ENCODE measurements at regions not wholly inside any gene's neighbourhood (a gene's known extent, or its start where the extent isn't known, plus 50 kb on each side); places are given as distances from the start of the nearest gene placed in this dataset.

- DNase-seq (ENCODE audit: low spot score) (no peak), ATAC-seq (no peak)
- CTCF ChIA-PET = no interaction called here
- peaks cover 12% of the 10 kb centered on the region for H3K9me3 Mint-ChIP-seq
- peaks cover 8% of the 10 kb centered on the region for H3K36me3 Mint-ChIP-seq
- POLR2A ChIA-PET = interaction anchor here (0.6 kb wide), 1 partner anchor 267 kb away, joined by 3 read pairs; the partner anchor contains the start of gene SLC38A1
- H3K4me3 Mint-ChIP-seq = no peak overlapping the region
- no peak for TF ChIP-seq ZNF138 (CRISPR knock-in tag; conservative IDR thresholded peaks at IDR 0.05)
- no peak for TF ChIP-seq EMX1 (CRISPR knock-in tag; IDR thresholded peaks at IDR 0.05)
- no peak for TF ChIP-seq AR (CRISPR knock-in tag; IDR thresholded peaks at IDR 0.05)
- no peak for TF ChIP-seq ZMAT4 (CRISPR knock-in tag; IDR thresholded peaks at IDR 0.05)
- no peak for TF ChIP-seq TCF7 (CRISPR knock-in tag; IDR thresholded peaks at IDR 0.05; ENCODE audit: low read depth)
- no peak for TF ChIP-seq PRRX2 (CRISPR knock-in tag; IDR thresholded peaks at IDR 0.05)
- no peak for TF ChIP-seq ZNF263 (CRISPR knock-in tag; IDR thresholded peaks at IDR 0.05; ENCODE audit: low read depth)
- TF ChIP-seq GABPB1 (CRISPR knock-in tag; IDR thresholded peaks at IDR 0.05) = no peak
- TF ChIP-seq ZNF317 (CRISPR knock-in tag; IDR thresholded peaks at IDR 0.05; ENCODE audit: borderline replicate concordance, low read depth) = no peak
- H3K27ac Mint-ChIP-seq = no peak overlapping the region
- H3K27me3 Mint-ChIP-seq (ENCODE audit: low read depth) = no peaks in the 10 kb centered on the region
- peaks cover 17% of the 10 kb centered on the region for H3K4me1 Mint-ChIP-seq
Measured at GRCh38 chr12:46535907-46536306, 163.3 kb upstream of the SLC38A2 start.

GRCh38 chr12:46535376-46535775 is 162.8 kb upstream of the SLC38A2 start:
- H3K27ac Mint-ChIP-seq = no peak overlapping the region
- H3K27me3 Mint-ChIP-seq (ENCODE audit: low read depth) = no peaks in the 10 kb centered on the region
- POLR2A ChIA-PET = interaction anchor here (0.6 kb wide), 1 partner anchor 266 kb away, joined by 3 read pairs; the partner anchor contains the start of gene SLC38A1
- H3K4me1 Mint-ChIP-seq = peaks cover 17% of the 10 kb centered on the region
- DNase-seq (ENCODE audit: low spot score) = no peak
- CTCF ChIA-PET = interaction anchor here (1.4 kb wide), 1 partner anchor 126 kb away, joined by 3 read pairs; no protein-coding TSS in a partner anchor
- peaks cover 8% of the 10 kb centered on the region for H3K9me3 Mint-ChIP-seq
- no peak overlapping the region for H3K4me3 Mint-ChIP-seq
- H3K36me3 Mint-ChIP-seq = peaks cover 4% of the 10 kb centered on the region
- no peak for ATAC-seq
- no peak for TF ChIP-seq CBFB (CRISPR knock-in tag; IDR thresholded peaks at IDR 0.05; ENCODE audit: low read depth)
- TF ChIP-seq USF1 (CRISPR knock-in tag; IDR thresholded peaks at IDR 0.05) = no peak
- no peak for TF ChIP-seq CTCF (IDR thresholded peaks at IDR 0.05)
- no peak for TF ChIP-seq SMAD4 (CRISPR knock-in tag; IDR thresholded peaks at IDR 0.05)
- no peak for TF ChIP-seq ZBTB43 (CRISPR knock-in tag; IDR thresholded peaks at IDR 0.05)
- TF ChIP-seq GRHL2 (CRISPR knock-in tag; IDR thresholded peaks at IDR 0.05; ENCODE audit: insufficient replicate concordance, severe bottlenecking) = no peak
- TF ChIP-seq TEAD4 (CRISPR knock-in tag; IDR thresholded peaks at IDR 0.05) = no peak
- no peak for TF ChIP-seq NR1H2 (CRISPR knock-in tag; IDR thresholded peaks at IDR 0.05)
- TF ChIP-seq HMGXB4 (CRISPR knock-in tag; IDR thresholded peaks at IDR 0.05) = no peak
- TF ChIP-seq ETV6 (CRISPR knock-in tag; IDR thresholded peaks at IDR 0.05) = no peak
- TF ChIP-seq CREM (CRISPR knock-in tag; IDR thresholded peaks at IDR 0.05) = no peak
- no peak for TF ChIP-seq KAT7 (CRISPR knock-in tag; IDR thresholded peaks at IDR 0.05; ENCODE audit: borderline replicate concordance)
- no peak for TF ChIP-seq ATF3 (CRISPR knock-in tag; conservative IDR thresholded peaks at IDR 0.05)
- TF ChIP-seq RORB (CRISPR knock-in tag; IDR thresholded peaks at IDR 0.05) = no peak
- no peak for TF ChIP-seq ZNF121 (CRISPR knock-in tag; IDR thresholded peaks at IDR 0.05)

Measured in WTC11 (cell line).